ENCODE measurements at regions not wholly inside any gene's neighbourhood (a gene's known extent, or its start where the extent isn't known, plus 50 kb on each side); places are given as distances from the start of the nearest gene placed in this dataset.

DNA sequence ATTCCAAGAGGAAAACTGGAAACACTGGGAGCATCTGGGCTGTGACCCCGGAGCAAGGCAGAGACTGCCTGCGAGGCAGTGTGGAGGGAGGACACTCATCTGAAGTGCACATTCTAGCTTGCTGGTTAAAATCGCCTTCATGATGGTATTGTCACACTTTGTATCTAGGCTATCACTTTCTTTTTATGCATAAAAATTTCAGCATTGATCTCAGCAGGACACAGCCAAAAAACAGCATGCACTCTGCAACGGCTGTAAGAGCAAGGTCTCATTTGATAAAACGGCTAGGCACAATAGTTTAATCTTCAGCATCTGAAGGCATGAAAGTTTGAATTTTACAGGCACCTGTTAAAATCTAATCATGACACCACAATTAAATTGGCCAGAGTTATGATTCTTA is 110.8 kb upstream of the IRX1 start:
- no peak for TF ChIP-seq NFIC (IDR thresholded peaks at IDR 0.05; ENCODE audit: borderline replicate concordance)
- TF ChIP-seq CTCF (IDR thresholded peaks at IDR 0.05): no peak
- no peak for TF ChIP-seq SMC3 (IDR thresholded peaks at IDR 0.05; ENCODE audit: low read depth, low read length)
- no peak for TF ChIP-seq SIN3A (IDR thresholded peaks at IDR 0.05; ENCODE audit: borderline replicate concordance, low read depth, low read length)
- no peak for TF ChIP-seq MXI1 (IDR thresholded peaks at IDR 0.05; ENCODE audit: low read depth, low read length)
- no peak for TF ChIP-seq EP300 (IDR thresholded peaks at IDR 0.05; ENCODE audit: borderline replicate concordance in 1 of 2, low read depth in 1 of 2, low read length in 1 of 2)
- no peak for TF ChIP-seq TAF1 (IDR thresholded peaks at IDR 0.05; ENCODE audit: borderline replicate concordance, low read depth, low read length)
- TF ChIP-seq RAD21 (IDR thresholded peaks at IDR 0.05; ENCODE audit: low read length): no peak
- no peak for TF ChIP-seq FOXM1 (IDR thresholded peaks at IDR 0.05; ENCODE audit: low read depth)
